Adrenal gland (tissue), 5 donors: ENCODE measurements at regions not wholly inside any gene's neighbourhood (a gene's known extent, or its start where the extent isn't known, plus 50 kb on each side); places are given as distances from the start of the nearest gene placed in this dataset.

ENCODE experiments used
- CTCF ChIP-seq, 6 experiments: fragments of 450-650 bp in 4 of 6; fragments of 200-600 bp in 2 of 6; sonication (generic) in 1 of 6; IDR thresholded peaks; 1 replicate in 5 of 6; 2 replicates in 1 of 6; pipeline versions ENCODE4 v1.5.1 to v1.8.0; 2016 to 2021; ENCODE audit warnings: antibody characterized with exemption in 6 of 6, mild to moderate bottlenecking in 2 of 6, moderate library complexity in 1 of 6
- POLR2A ChIP-seq, 2 donors: fragments of 450-650 bp; IDR thresholded peaks; one replicate each; pipeline ENCODE4 v1.6.1; 2017; ENCODE audit warnings: antibody characterized with exemption in 2 of 2, mild to moderate bottlenecking in 2 of 2, moderate library complexity in 1 of 2
- donor health status: DM: no; HTN: no; CAD: no.

DNA sequence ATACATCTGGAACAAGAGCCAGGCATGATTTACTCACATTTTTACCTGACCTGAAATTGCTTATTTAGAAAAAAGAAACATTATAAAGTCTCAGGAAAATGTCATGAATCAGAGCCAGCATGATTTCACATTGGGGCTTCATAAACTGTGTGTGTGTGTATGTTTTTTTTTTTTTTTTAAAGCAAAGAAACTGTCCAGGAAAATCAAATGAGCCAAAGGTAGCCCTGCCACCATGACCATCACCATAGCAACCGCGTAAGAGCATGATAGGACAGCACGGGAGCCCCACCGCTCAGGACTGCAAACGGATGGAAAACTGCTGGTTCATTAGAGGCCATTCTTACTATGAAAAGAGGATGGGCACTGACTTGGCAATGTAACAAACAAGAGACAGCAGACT, 139.2 kb downstream of the NTMT2 start:
- TF ChIP-seq CTCF (IDR thresholded peaks at IDR 0.05) = no peak
- TF ChIP-seq POLR2A (IDR thresholded peaks at IDR 0.05) = no peak
